ENCODE measurements at regions not wholly inside any gene's neighbourhood (a gene's known extent, or its start where the extent isn't known, plus 50 kb on each side); places are given as distances from the start of the nearest gene placed in this dataset.
"Not testable (repeated sequence)": the region's sequence is repeated elsewhere in the genome, so short reads cannot be mapped to it uniquely, and the experiment has no call there.

- H3K79me2 ChIP-seq (ENCODE audit: low read length) = no peaks in the 10 kb centered on the region
- H3K27ac ChIP-seq (ENCODE audit: low read length) = no peak overlapping the region
- H2AFZ ChIP-seq (ENCODE audit: low read depth, low read length) = no peak overlapping the region
- no peak overlapping the region for H3K9ac ChIP-seq (ENCODE audit: low read length)
- no peak overlapping the region for H3K4me3 ChIP-seq (ENCODE audit: low read length)
- peaks cover 6% of the 10 kb centered on the region; the same call in 1 of the 2 replicates for H3K9me3 ChIP-seq (ENCODE audit: insufficient read depth, low read length)
- no peak for TF ChIP-seq CTCF (IDR thresholded peaks at IDR 0.05; ENCODE audit: low read depth, low read length)
- TF ChIP-seq EZH2phosphoT487 (IDR thresholded peaks at IDR 0.05; ENCODE audit: low read depth) = no peak
- H3K27me3 ChIP-seq (ENCODE audit: low read depth, low read length) = no peaks in the 10 kb centered on the region
- H3K36me3 ChIP-seq (replicated peaks; ENCODE audit: low read depth, low read length) = peaks cover 4% of the 10 kb centered on the region
- H4K20me1 ChIP-seq (ENCODE audit: insufficient read depth, low read length) = no peaks in the 10 kb centered on the region
- no peak overlapping the region for H3K4me2 ChIP-seq (ENCODE audit: low read length)
- H3K4me1 ChIP-seq (ENCODE audit: low read length) = no peaks in the 10 kb centered on the region
Measured at GRCh38 chr17:69684251-69684650, 269.8 kb downstream of the MAP2K6 start.

- H2AFZ ChIP-seq (ENCODE audit: low read depth, low read length); H3K4me2 ChIP-seq (ENCODE audit: low read length); H3K4me3 ChIP-seq (ENCODE audit: low read length); H3K4me1 ChIP-seq (ENCODE audit: low read length); H3K79me2 ChIP-seq (ENCODE audit: low read length); H3K9ac ChIP-seq (ENCODE audit: low read length); H4K20me1 ChIP-seq (ENCODE audit: insufficient read depth, low read length); H3K27ac ChIP-seq (ENCODE audit: low read length); H3K36me3 ChIP-seq (replicated peaks; ENCODE audit: low read depth, low read length); H3K9me3 ChIP-seq (ENCODE audit: insufficient read depth, low read length); H3K27me3 ChIP-seq (ENCODE audit: low read depth, low read length): not testable (repeated sequence)
Measured at GRCh38 chr17:69685150-69685549, 270.7 kb downstream of the MAP2K6 start.

- TF ChIP-seq CTCF (IDR thresholded peaks at IDR 0.05; ENCODE audit: low read depth, low read length) (no peak), EZH2phosphoT487 (IDR thresholded peaks at IDR 0.05; ENCODE audit: low read depth) (no peak)
- no peaks in the 10 kb centered on the region for H3K79me2 ChIP-seq (ENCODE audit: low read length)
- H3K36me3 ChIP-seq (replicated peaks; ENCODE audit: low read depth, low read length) = peaks cover 4% of the 10 kb centered on the region
- no peak overlapping the region for H3K27ac ChIP-seq (ENCODE audit: low read length)
- H3K27me3 ChIP-seq (ENCODE audit: low read depth, low read length) = no peaks in the 10 kb centered on the region
- no peak overlapping the region for H3K4me3 ChIP-seq (ENCODE audit: low read length)
- H3K4me1 ChIP-seq (ENCODE audit: low read length) = no peaks in the 10 kb centered on the region
- H3K4me2 ChIP-seq (ENCODE audit: low read length) = no peak overlapping the region
- H3K9me3 ChIP-seq (ENCODE audit: insufficient read depth, low read length) = peaks cover 6% of the 10 kb centered on the region; the same call in 1 of the 2 replicates
- H4K20me1 ChIP-seq (ENCODE audit: insufficient read depth, low read length) = no peaks in the 10 kb centered on the region
- H2AFZ ChIP-seq (ENCODE audit: low read depth, low read length) = no peak overlapping the region
- H3K9ac ChIP-seq (ENCODE audit: low read length) = no peak overlapping the region
Measured at GRCh38 chr17:69690531-69690930, 276.0 kb downstream of the MAP2K6 start.

DNA sequence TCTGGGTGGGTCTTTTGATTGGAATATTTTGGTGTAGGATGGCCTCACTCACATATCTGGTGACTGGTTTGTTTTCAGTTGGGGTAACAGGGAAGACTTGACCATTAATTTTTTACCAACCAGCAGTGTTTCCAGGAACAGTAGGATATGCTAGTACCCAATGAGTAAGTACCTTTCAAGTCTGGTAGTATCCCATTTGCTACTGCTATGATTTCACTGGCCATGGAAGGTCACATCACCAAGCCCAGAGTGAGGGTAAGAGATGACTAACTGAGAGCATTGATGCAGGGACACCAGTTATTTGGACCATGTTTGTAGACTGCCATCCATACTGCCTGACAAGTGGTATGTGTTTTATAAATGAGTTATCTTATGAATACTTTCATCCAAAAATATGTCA, 277.7 kb downstream of the MAP2K6 start:
- peaks cover 4% of the 10 kb centered on the region for H3K36me3 ChIP-seq (replicated peaks; ENCODE audit: low read depth, low read length)
- no peaks in the 10 kb centered on the region for H4K20me1 ChIP-seq (ENCODE audit: insufficient read depth, low read length)
- TF ChIP-seq EZH2phosphoT487 (IDR thresholded peaks at IDR 0.05; ENCODE audit: low read depth) (no peak), CTCF (IDR thresholded peaks at IDR 0.05; ENCODE audit: low read depth, low read length) (no peak)
- no peak overlapping the region for H3K9ac ChIP-seq (ENCODE audit: low read length)
- H2AFZ ChIP-seq (ENCODE audit: low read depth, low read length) = no peak overlapping the region
- H3K27me3 ChIP-seq (ENCODE audit: low read depth, low read length) = no peaks in the 10 kb centered on the region
- H3K9me3 ChIP-seq (ENCODE audit: insufficient read depth, low read length) = peaks cover 6% of the 10 kb centered on the region; the same call in 1 of the 2 replicates
- no peaks in the 10 kb centered on the region for H3K4me1 ChIP-seq (ENCODE audit: low read length)
- no peaks in the 10 kb centered on the region for H3K79me2 ChIP-seq (ENCODE audit: low read length)
- no peak overlapping the region for H3K27ac ChIP-seq (ENCODE audit: low read length)
- H3K4me3 ChIP-seq (ENCODE audit: low read length) = no peak overlapping the region
- H3K4me2 ChIP-seq (ENCODE audit: low read length) = no peak overlapping the region

- no peaks in the 10 kb centered on the region for H4K20me1 ChIP-seq (ENCODE audit: insufficient read depth, low read length)
- H2AFZ ChIP-seq (ENCODE audit: low read depth, low read length) = no peak overlapping the region
- H3K4me3 ChIP-seq (ENCODE audit: low read length) = no peak overlapping the region
- TF ChIP-seq EZH2phosphoT487 (IDR thresholded peaks at IDR 0.05; ENCODE audit: low read depth) (no peak), CTCF (IDR thresholded peaks at IDR 0.05; ENCODE audit: low read depth, low read length) (no peak)
- H3K27ac ChIP-seq (ENCODE audit: low read length) = no peak overlapping the region
- H3K36me3 ChIP-seq (replicated peaks; ENCODE audit: low read depth, low read length) = no peaks in the 10 kb centered on the region
- no peak overlapping the region for H3K9ac ChIP-seq (ENCODE audit: low read length)
- peaks cover 4% of the 10 kb centered on the region; the same call in 1 of the 2 replicates for H3K9me3 ChIP-seq (ENCODE audit: insufficient read depth, low read length)
- no peak overlapping the region for H3K4me2 ChIP-seq (ENCODE audit: low read length)
- no peaks in the 10 kb centered on the region for H3K27me3 ChIP-seq (ENCODE audit: low read depth, low read length)
- H3K4me1 ChIP-seq (ENCODE audit: low read length) = no peaks in the 10 kb centered on the region
- no peaks in the 10 kb centered on the region for H3K79me2 ChIP-seq (ENCODE audit: low read length)
Measured at GRCh38 chr17:69695646-69696045, 281.1 kb downstream of the MAP2K6 start.
